Breast epithelium (tissue), 4 donors: ENCODE measurements at regions not wholly inside any gene's neighbourhood (a gene's known extent, or its start where the extent isn't known, plus 50 kb on each side); places are given as distances from the start of the nearest gene placed in this dataset.
"Not testable (repeated sequence)": the region's sequence is repeated elsewhere in the genome, so short reads cannot be mapped to it uniquely, and the experiment has no call there.

Experiments used
- DNase-seq, 2 donors: peaks; one replicate each; pipeline ENCODE4 v3.0.0-alpha.2; 2019; ENCODE audit warnings: low spot score in 2 of 2
- H3K27ac ChIP-seq, 2 donors: fragments of 200-600 bp; sonication (generic) in 1 of 2; one replicate each; pipeline ENCODE4 v1.5.1; 2016 to 2019; ENCODE audit warnings: mild to moderate bottlenecking in 1 of 2
- H3K27me3 ChIP-seq, 2 donors: fragments of 200-600 bp; sonication (generic) in 1 of 2; one replicate each; pipeline versions ENCODE4 v1.5.1 to v1.6.0; 2017 to 2019; ENCODE audit warnings: control low read depth in 1 of 2, mild to moderate bottlenecking in 1 of 2
- H3K36me3 ChIP-seq: fragments of 200-600 bp; one replicate; pipeline ENCODE4 v1.5.1; 2019
- H3K4me1 ChIP-seq, 2 donors: fragments of 200-600 bp; sonication (generic); one replicate each; pipeline ENCODE4 v1.5.1; 2016 to 2019; ENCODE audit warnings: control low read depth in 1 of 2
- H3K4me3 ChIP-seq, 3 donors: fragments of 200-600 bp; sonication (generic); 1 replicate in 2 of 3; 2 replicates in 1 of 3; pipeline ENCODE4 v1.5.1; 2016 to 2019; ENCODE audit warnings: mild to moderate bottlenecking in 3 of 3, moderate library complexity in 2 of 3
- H3K9me3 ChIP-seq, 2 donors: fragments of 200-600 bp; sonication (generic) in 1 of 2; one replicate each; pipeline ENCODE4 v1.5.1; 2016 to 2019; ENCODE audit warnings: control low read depth in 1 of 2
- CTCF ChIP-seq, 3 donors: fragments of 450-650 bp; IDR thresholded peaks; one replicate each; pipeline ENCODE4 v1.5.1; 2016 to 2017; ENCODE audit warnings: antibody characterized with exemption in 3 of 3, mild to moderate bottlenecking in 3 of 3, moderate library complexity in 3 of 3
- POLR2A ChIP-seq: fragments of 450-650 bp; IDR thresholded peaks from one replicate; pipeline ENCODE4 v1.6.1; 2016; ENCODE audit warnings: antibody characterized with exemption, mild to moderate bottlenecking, moderate library complexity
- POLR2AphosphoS5 ChIP-seq, 3 donors: sonication (generic); formaldehyde crosslinking; IDR thresholded peaks; one replicate each; pipeline ENCODE4 v1.6.1; 2017; ENCODE audit warnings: antibody characterized with exemption in 3 of 3
- intact Hi-C: fragments of 100-400 bp; cut with DNase I; formaldehyde crosslinking; loops from one replicate; pipeline ENCODE4 v1.15.1; 2023; ENCODE audit warnings: low total_unique reads

- intact Hi-C loops = no loop called here
- no peak overlapping the region for H3K4me3 ChIP-seq
- no peak for DNase-seq
- TF ChIP-seq POLR2AphosphoS5 (IDR thresholded peaks at IDR 0.05) (no peak), CTCF (IDR thresholded peaks at IDR 0.05) (no peak), POLR2A (no peak)
- no peaks in the 10 kb centered on the region for H3K27me3 ChIP-seq
- H3K36me3 ChIP-seq = no peaks in the 10 kb centered on the region
- H3K4me1 ChIP-seq = no peaks in the 10 kb centered on the region
- no peak overlapping the region for H3K27ac ChIP-seq
- no peaks in the 10 kb centered on the region for H3K9me3 ChIP-seq
These were observed 106.9 kb upstream of the ST8SIA4 start for GRCh38 chr5:101009758-101010519.

GRCh38 chr5:100992354-100992753 is 89.3 kb upstream of the ST8SIA4 start:
- Histone ChIP-seq H3K27me3 (no peaks in the 10 kb centered on the region), H3K4me1 (no peaks in the 10 kb centered on the region), H3K36me3 (no peaks in the 10 kb centered on the region), H3K9me3 (peaks cover 6 to 11% of the 10 kb centered on the region in 2 donors), H3K4me3 (no peak overlapping the region), H3K27ac (no peak overlapping the region)
- TF ChIP-seq CTCF (IDR thresholded peaks at IDR 0.05) (no peak), POLR2AphosphoS5 (IDR thresholded peaks at IDR 0.05) (no peak), POLR2A (no peak)
- intact Hi-C loops = no loop called here
- no peak for DNase-seq

GRCh38 chr5:100983601-100984000 is 80.5 kb upstream of the ST8SIA4 start:
- H3K36me3 ChIP-seq, H3K4me3 ChIP-seq, H3K27ac ChIP-seq, H3K27me3 ChIP-seq, H3K9me3 ChIP-seq, DNase-seq, intact Hi-C loops, H3K4me1 ChIP-seq: not testable (repeated sequence)

- no peak overlapping the region for H3K27ac ChIP-seq
- no peaks in the 10 kb centered on the region for H3K36me3 ChIP-seq
- no peaks in the 10 kb centered on the region for H3K4me1 ChIP-seq
- no peak for DNase-seq
- TF ChIP-seq POLR2A (no peak), POLR2AphosphoS5 (IDR thresholded peaks at IDR 0.05) (no peak), CTCF (IDR thresholded peaks at IDR 0.05) (no peak)
- no peaks in the 10 kb centered on the region for H3K27me3 ChIP-seq
- intact Hi-C loops = no loop called here
- no peaks in the 10 kb centered on the region for H3K9me3 ChIP-seq
- H3K4me3 ChIP-seq = no peak overlapping the region
These were observed 71.0 kb upstream of the ST8SIA4 start for GRCh38 chr5:100974082-100974481.

- TF ChIP-seq POLR2A = no peak
- no peak for TF ChIP-seq POLR2AphosphoS5 (IDR thresholded peaks at IDR 0.05)
- intact Hi-C loops = no loop called here
- no peaks in the 10 kb centered on the region for H3K4me1 ChIP-seq
These were observed 67.7 kb upstream of the ST8SIA4 start for GRCh38 chr5:100970646-100971255.

GRCh38 chr5:100965291-100965690 is 62.2 kb upstream of the ST8SIA4 start:
- intact Hi-C loops = no loop called here
- no peak overlapping the region for H3K4me3 ChIP-seq
- H3K4me1 ChIP-seq = no peaks in the 10 kb centered on the region
- H3K9me3 ChIP-seq = no peaks in the 10 kb centered on the region
- H3K27me3 ChIP-seq = no peaks in the 10 kb centered on the region
- H3K27ac ChIP-seq = no peak overlapping the region
- TF ChIP-seq POLR2A (no peak), CTCF (IDR thresholded peaks at IDR 0.05) (no peak), POLR2AphosphoS5 (IDR thresholded peaks at IDR 0.05) (no peak)
- no peaks in the 10 kb centered on the region for H3K36me3 ChIP-seq
- DNase-seq = no peak

More at GRCh38 chr5:100970646-100971255, 67.7 kb upstream of the ST8SIA4 start:
- Histone ChIP-seq H3K9me3 (no peaks in the 10 kb centered on the region), H3K27me3 (no peaks in the 10 kb centered on the region), H3K27ac (no peak overlapping the region), H3K4me3 (no peak overlapping the region), H3K36me3 (no peaks in the 10 kb centered on the region)
- DNase-seq = no peak
